ENCODE measurements at regions not wholly inside any gene's neighbourhood (a gene's known extent, or its start where the extent isn't known, plus 50 kb on each side); places are given as distances from the start of the nearest gene placed in this dataset.

GRCh38 chr2:11103984-11104793 is 51.1 kb upstream of the SLC66A3 start:
- no peak for DNase-seq

- no peak for DNase-seq
These were observed 50.2 kb upstream of the SLC66A3 start for GRCh38 chr2:11104794-11105660.
